Astrocyte (in vitro differentiated cells and primary cell): ENCODE measurements at regions not wholly inside any gene's neighbourhood (a gene's known extent, or its start where the extent isn't known, plus 50 kb on each side); places are given as distances from the start of the nearest gene placed in this dataset.

Source experiments
- DNase-seq: peaks from one replicate; pipeline ENCODE4 v3.0.0-alpha.2; 2010; ENCODE audit warnings: low read depth
- FAIRE-seq: peaks from 2 replicates; lab custom pipeline; 2011; peaks lifted over from hg19 to GRCh38; lab: Jason Lieb, UNC
- H2AFZ ChIP-seq: 2 replicates; pipeline ENCODE4 v1.6.0; 2012; ENCODE audit warnings: low read depth, low read length, inconsistent platforms
- H3K27ac ChIP-seq: 2 replicates; pipeline ENCODE4 v1.5.1; 2011; ENCODE audit warnings: low read depth, low read length, inconsistent platforms
- H3K27me3 ChIP-seq: 2 replicates; pipeline ENCODE4 v1.6.0; 2011; ENCODE audit warnings: low read length, inconsistent platforms; ENCODE audit not compliant: insufficient read depth
- H3K36me3 ChIP-seq: 2 replicates; pipeline ENCODE4 v1.5.1; 2011; ENCODE audit warnings: low read length, inconsistent platforms; ENCODE audit not compliant: insufficient read depth
- H3K4me1 ChIP-seq: 2 replicates; pipeline ENCODE4 v1.5.1; 2011; ENCODE audit warnings: low read length, inconsistent platforms; ENCODE audit not compliant: insufficient read depth
- H3K4me2 ChIP-seq: 2 replicates; pipeline ENCODE4 v1.6.0; 2012; ENCODE audit warnings: low read length, inconsistent platforms
- H3K4me3 ChIP-seq: 2 replicates; pipeline ENCODE4 v1.5.1; 2011; ENCODE audit warnings: low read depth, mild to moderate bottlenecking, low read length, inconsistent platforms; ENCODE audit not compliant: insufficient read depth
- H3K79me2 ChIP-seq: 2 replicates; pipeline ENCODE4 v1.6.0; 2012; ENCODE audit warnings: mild to moderate bottlenecking, low read length, inconsistent platforms; ENCODE audit not compliant: insufficient read depth
- H3K9ac ChIP-seq: 2 replicates; pipeline ENCODE4 v1.6.0; 2012; ENCODE audit warnings: mild to moderate bottlenecking, low read length, inconsistent platforms
- H3K9me3 ChIP-seq: 2 replicates; pipeline ENCODE4 v1.5.1; 2012; ENCODE audit warnings: low read depth, mild to moderate bottlenecking, low read length, inconsistent platforms; ENCODE audit not compliant: insufficient read depth
- H4K20me1 ChIP-seq: 2 replicates; pipeline ENCODE4 v1.6.0; 2012; ENCODE audit warnings: low read length, inconsistent platforms; ENCODE audit not compliant: insufficient read depth
- H3K27ac Mint-ChIP-seq: one replicate; pipeline ENCODE4 v1.8.0; 2021; ENCODE audit warnings: mild to moderate bottlenecking, mixed read lengths; ENCODE audit not compliant: unreplicated experiment
- H3K27me3 Mint-ChIP-seq: one replicate; pipeline ENCODE4 v1.8.0; 2021; ENCODE audit warnings: low read depth, mixed read lengths; ENCODE audit not compliant: unreplicated experiment
- H3K36me3 Mint-ChIP-seq: one replicate; pipeline ENCODE4 v1.8.0; 2021; ENCODE audit warnings: low read depth, mixed read lengths; ENCODE audit not compliant: unreplicated experiment
- H3K4me1 Mint-ChIP-seq: one replicate; pipeline ENCODE4 v1.8.0; 2021; ENCODE audit warnings: low read depth, mixed read lengths; ENCODE audit not compliant: unreplicated experiment
- H3K4me3 Mint-ChIP-seq: one replicate; pipeline ENCODE4 v1.8.0; 2021; ENCODE audit warnings: mild to moderate bottlenecking, moderate library complexity, mixed read lengths; ENCODE audit not compliant: unreplicated experiment
- H3K9me3 Mint-ChIP-seq: one replicate; pipeline ENCODE4 v1.8.0; 2021; ENCODE audit warnings: mild to moderate bottlenecking, mixed read lengths; ENCODE audit not compliant: unreplicated experiment
- EZH2 ChIP-seq: IDR thresholded peaks from 2 replicates; pipeline ENCODE4 v1.6.1; 2012; ENCODE audit warnings: mild to moderate bottlenecking, low read length, inconsistent platforms; ENCODE audit not compliant: insufficient read depth
- TF ChIP-seq, protein P1 (sequence below): IDR thresholded peaks from 2 replicates; pipeline ENCODE4 v1.5.1; 2011; ENCODE audit warnings: low read depth, mild to moderate bottlenecking, inconsistent platforms, low read length, moderate library complexity; ENCODE audit not compliant: insufficient read depth

DNA sequence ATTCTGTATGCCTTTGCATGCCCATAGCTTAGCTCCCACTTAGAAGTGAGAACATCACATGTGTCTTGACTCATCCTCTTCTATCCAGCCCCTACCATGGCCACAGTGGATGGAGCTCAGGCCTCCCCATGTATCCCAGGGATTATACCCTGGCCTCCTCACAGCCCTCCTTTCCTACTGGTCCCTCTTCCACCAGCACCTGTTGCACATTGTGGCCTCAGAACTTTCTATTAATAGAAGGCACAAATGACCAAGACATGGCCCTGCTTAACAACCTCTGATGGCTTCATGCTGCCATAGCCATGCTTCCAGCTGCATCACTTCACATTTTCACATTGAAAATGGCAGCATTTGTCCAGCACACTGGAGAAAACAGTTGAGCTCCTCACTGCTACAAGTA is 315.4 kb downstream of the CDK5RAP2 start:
- Histone ChIP-seq H3K79me2 (no peaks in the 10 kb centered on the region), H3K36me3 (no peaks in the 10 kb centered on the region), H3K27me3 (peaks cover 2% of the 10 kb centered on the region), H2AFZ (no peak overlapping the region), H3K4me2 (no peak overlapping the region), H4K20me1 (no peaks in the 10 kb centered on the region), H3K4me1 (no peaks in the 10 kb centered on the region), H3K4me3 (no peak overlapping the region), H3K9me3 (no peaks in the 10 kb centered on the region), H3K27ac (no peak overlapping the region), H3K9ac (no peak overlapping the region)
- no peaks in the 10 kb centered on the region for H3K9me3 Mint-ChIP-seq
- TF ChIP-seq, protein P1, sequence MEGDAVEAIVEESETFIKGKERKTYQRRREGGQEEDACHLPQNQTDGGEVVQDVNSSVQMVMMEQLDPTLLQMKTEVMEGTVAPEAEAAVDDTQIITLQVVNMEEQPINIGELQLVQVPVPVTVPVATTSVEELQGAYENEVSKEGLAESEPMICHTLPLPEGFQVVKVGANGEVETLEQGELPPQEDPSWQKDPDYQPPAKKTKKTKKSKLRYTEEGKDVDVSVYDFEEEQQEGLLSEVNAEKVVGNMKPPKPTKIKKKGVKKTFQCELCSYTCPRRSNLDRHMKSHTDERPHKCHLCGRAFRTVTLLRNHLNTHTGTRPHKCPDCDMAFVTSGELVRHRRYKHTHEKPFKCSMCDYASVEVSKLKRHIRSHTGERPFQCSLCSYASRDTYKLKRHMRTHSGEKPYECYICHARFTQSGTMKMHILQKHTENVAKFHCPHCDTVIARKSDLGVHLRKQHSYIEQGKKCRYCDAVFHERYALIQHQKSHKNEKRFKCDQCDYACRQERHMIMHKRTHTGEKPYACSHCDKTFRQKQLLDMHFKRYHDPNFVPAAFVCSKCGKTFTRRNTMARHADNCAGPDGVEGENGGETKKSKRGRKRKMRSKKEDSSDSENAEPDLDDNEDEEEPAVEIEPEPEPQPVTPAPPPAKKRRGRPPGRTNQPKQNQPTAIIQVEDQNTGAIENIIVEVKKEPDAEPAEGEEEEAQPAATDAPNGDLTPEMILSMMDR = no peak
- TF ChIP-seq EZH2 = no peak
- H3K4me3 Mint-ChIP-seq = no peak overlapping the region
- no peaks in the 10 kb centered on the region for H3K36me3 Mint-ChIP-seq
- FAIRE-seq (no peak), DNase-seq (no peak)
- H3K27me3 Mint-ChIP-seq = peaks cover 6% of the 10 kb centered on the region
- no peaks in the 10 kb centered on the region for H3K4me1 Mint-ChIP-seq
- no peak overlapping the region for H3K27ac Mint-ChIP-seq

DNA sequence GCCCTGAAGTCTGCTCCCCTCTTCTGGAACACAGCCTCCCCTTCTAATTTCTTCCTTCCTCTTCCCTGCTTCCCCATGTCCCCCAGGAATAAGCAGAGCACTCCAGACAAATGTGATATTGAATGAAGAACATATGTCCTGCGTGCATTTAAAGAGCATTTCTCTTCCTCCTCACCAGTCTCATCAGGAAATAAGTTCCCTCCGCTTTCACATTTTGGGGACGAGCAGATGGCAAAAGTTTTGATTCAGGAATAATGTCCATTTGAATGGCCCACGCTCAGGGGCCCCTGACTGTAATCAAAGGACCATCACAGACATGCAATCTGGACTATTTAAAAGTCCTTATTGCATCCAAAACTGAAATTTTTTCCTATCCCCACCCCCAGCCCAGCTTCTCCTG is 316.1 kb downstream of the CDK5RAP2 start:
- H3K9ac ChIP-seq = no peak overlapping the region
- TF ChIP-seq, protein P1 = no peak
- no peak for TF ChIP-seq EZH2
- no peak overlapping the region for H3K4me3 ChIP-seq
- DNase-seq = no peak
- Mint-ChIP-seq H3K27ac (no peak overlapping the region), H3K27me3 (peaks cover 6% of the 10 kb centered on the region), H3K9me3 (no peaks in the 10 kb centered on the region), H3K4me1 (no peaks in the 10 kb centered on the region), H3K4me3 (no peak overlapping the region), H3K36me3 (no peaks in the 10 kb centered on the region)
- H3K27ac ChIP-seq = no peak overlapping the region
- H2AFZ ChIP-seq = no peak overlapping the region
- H3K36me3 ChIP-seq = no peaks in the 10 kb centered on the region
- no peaks in the 10 kb centered on the region for H4K20me1 ChIP-seq
- H3K4me2 ChIP-seq = no peak overlapping the region
- no peaks in the 10 kb centered on the region for H3K79me2 ChIP-seq
- peaks cover 2% of the 10 kb centered on the region for H3K27me3 ChIP-seq
- no peak for FAIRE-seq
- no peaks in the 10 kb centered on the region for H3K4me1 ChIP-seq
- H3K9me3 ChIP-seq = no peaks in the 10 kb centered on the region

DNA sequence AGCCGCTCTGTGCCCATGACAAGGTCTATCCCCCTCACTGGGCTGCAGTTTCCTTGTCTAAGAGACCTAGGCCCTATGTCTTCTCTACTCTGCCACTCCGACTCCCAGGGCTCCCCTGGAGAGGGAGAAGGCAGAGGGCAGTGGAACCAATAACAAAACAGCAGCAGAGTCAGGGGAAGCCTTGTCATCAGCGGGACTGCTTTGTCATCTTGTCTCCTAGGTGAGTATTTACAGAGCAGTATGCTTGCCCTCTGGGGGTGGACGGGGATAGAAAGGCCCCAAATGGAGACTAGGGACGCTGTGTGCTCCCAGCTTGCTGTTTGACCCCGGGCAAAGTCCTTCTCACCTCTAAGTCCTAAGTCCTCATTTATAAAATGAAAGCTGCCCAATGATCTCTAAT is 318.5 kb downstream of the CDK5RAP2 start:
- no peaks in the 10 kb centered on the region for H3K4me1 ChIP-seq
- no peak overlapping the region for H3K4me3 ChIP-seq
- DNase-seq (no peak), FAIRE-seq (no peak)
- H3K36me3 ChIP-seq = no peaks in the 10 kb centered on the region
- Mint-ChIP-seq H3K36me3 (no peaks in the 10 kb centered on the region), H3K4me3 (no peak overlapping the region), H3K9me3 (no peaks in the 10 kb centered on the region), H3K27me3 (peaks cover 11% of the 10 kb centered on the region), H3K4me1 (peaks cover 3% of the 10 kb centered on the region), H3K27ac (no peak overlapping the region)
- H4K20me1 ChIP-seq = no peaks in the 10 kb centered on the region
- no peak overlapping the region for H2AFZ ChIP-seq
- H3K4me2 ChIP-seq = no peak overlapping the region
- no peaks in the 10 kb centered on the region for H3K9me3 ChIP-seq
- no peaks in the 10 kb centered on the region for H3K79me2 ChIP-seq
- H3K9ac ChIP-seq = no peak overlapping the region
- peaks cover 2% of the 10 kb centered on the region for H3K27me3 ChIP-seq
- no peak overlapping the region for H3K27ac ChIP-seq
- TF ChIP-seq, protein P1 = no peak
- no peak for TF ChIP-seq EZH2
